Prostate gland (tissue), 2 donors: ENCODE measurements at regions not wholly inside any gene's neighbourhood (a gene's known extent, or its start where the extent isn't known, plus 50 kb on each side); places are given as distances from the start of the nearest gene placed in this dataset.

Experiments used
- DNase-seq: peaks from one replicate; pipeline ENCODE4 v3.0.0-alpha.2; 2019; ENCODE audit warnings: low spot score
- H3K27ac ChIP-seq, 2 donors: fragments of 200-600 bp; sonication (generic); 2 replicates each; pipeline ENCODE4 v1.5.1; 2017 to 2019
- H3K27me3 ChIP-seq: fragments of 200-600 bp; sonication (generic); replicated peaks from 2 replicates; pipeline ENCODE4 v1.5.1; 2019; ENCODE audit not compliant: insufficient read depth
- H3K36me3 ChIP-seq, 2 donors: fragments of 200-600 bp; sonication (generic); 1 replicate in 1 of 2; 2 replicates in 1 of 2; pipeline versions ENCODE4 v1.5.1 to v1.8.1; 2017 to 2019
- H3K4me1 ChIP-seq: fragments of 200-600 bp; sonication (generic); replicated peaks from 2 replicates; pipeline ENCODE4 v1.5.1; 2019
- H3K4me3 ChIP-seq, 2 donors: fragments of 200-600 bp; sonication (generic); 2 replicates each; pipeline ENCODE4 v1.5.1; 2017 to 2019
- H3K9me3 ChIP-seq: fragments of 200-600 bp; sonication (generic); 2 replicates; pipeline ENCODE4 v1.5.1; 2017
- CTCF ChIP-seq, 4 experiments: fragments of 200-600 bp in 2 of 4; fragments of 450-650 bp in 2 of 4; sonication (generic) in 2 of 4; IDR thresholded peaks; 1 replicate in 3 of 4; 2 replicates in 1 of 4; pipeline ENCODE4 v1.5.1; 2016 to 2019; ENCODE audit warnings: antibody characterized with exemption in 4 of 4, mild to moderate bottlenecking in 2 of 4, moderate library complexity in 2 of 4
- POLR2A ChIP-seq: fragments of 450-650 bp; IDR thresholded peaks from one replicate; pipeline ENCODE4 v1.6.1; 2016; ENCODE audit warnings: antibody characterized with exemption, mild to moderate bottlenecking
- POLR2AphosphoS5 ChIP-seq: sonication (generic); formaldehyde crosslinking; IDR thresholded peaks from one replicate; pipeline ENCODE4 v1.6.1; 2017; ENCODE audit warnings: antibody characterized with exemption
- WGBS: methylation state at CpG from one replicate; pipeline ENCODE4 v1.1.5; 2018; 5-methylcytosine and 5-hydroxymethylcytosine counted together
- intact Hi-C: fragments of 100-400 bp; cut with DNase I; formaldehyde crosslinking; loops from one replicate; pipeline ENCODE4 v1.14.2; 2022

GRCh38 chrX:46260499-46260898 is 284.7 kb downstream of the ZNF674 start:
- H3K4me1 ChIP-seq = no peaks in the 10 kb centered on the region
- H3K9me3 ChIP-seq = no peaks in the 10 kb centered on the region
- TF ChIP-seq POLR2AphosphoS5 (no peak), POLR2A (no peak), CTCF (IDR thresholded peaks at IDR 0.05) (no peak)

GRCh38 chrX:46258356-46258755 is 286.9 kb downstream of the ZNF674 start:
- no peak overlapping the region for H3K4me3 ChIP-seq
- H3K27me3 ChIP-seq = no peaks in the 10 kb centered on the region
- no peaks in the 10 kb centered on the region for H3K36me3 ChIP-seq
- TF ChIP-seq POLR2A (no peak), CTCF (IDR thresholded peaks at IDR 0.05) (no peak), POLR2AphosphoS5 (no peak)
- intact Hi-C loops = no loop called here
- WGBS = 43% methylated on average over 1 of the region's 1 CpG
- H3K9me3 ChIP-seq = no peaks in the 10 kb centered on the region
- H3K27ac ChIP-seq = no peak overlapping the region
- H3K4me1 ChIP-seq = no peaks in the 10 kb centered on the region
- DNase-seq = no peak

More at GRCh38 chrX:46260499-46260898, 284.7 kb downstream of the ZNF674 start:
- Histone ChIP-seq H3K27ac (no peak overlapping the region), H3K36me3 (no peaks in the 10 kb centered on the region), H3K4me3 (no peak overlapping the region), H3K27me3 (no peaks in the 10 kb centered on the region)
- intact Hi-C loops = no loop called here
- WGBS = 25% methylated on average over 1 of the region's 1 CpG
- no peak for DNase-seq

GRCh38 chrX:46257451-46257879 is 287.8 kb downstream of the ZNF674 start:
- H3K4me1 ChIP-seq = no peaks in the 10 kb centered on the region
- TF ChIP-seq POLR2AphosphoS5 = no peak
- TF ChIP-seq POLR2A = no peak
- no peak for TF ChIP-seq CTCF (IDR thresholded peaks at IDR 0.05)
- H3K27ac ChIP-seq = no peak overlapping the region
- no peak overlapping the region for H3K4me3 ChIP-seq
- 91% methylated on average over 5 of the region's 5 CpGs for WGBS
- no peak for DNase-seq
- H3K9me3 ChIP-seq = no peaks in the 10 kb centered on the region
- no peaks in the 10 kb centered on the region for H3K36me3 ChIP-seq
- intact Hi-C loops = no loop called here
- no peaks in the 10 kb centered on the region for H3K27me3 ChIP-seq

- Histone ChIP-seq H3K4me1 (no peaks in the 10 kb centered on the region), H3K4me3 (no peak overlapping the region), H3K27me3 (no peaks in the 10 kb centered on the region), H3K27ac (no peak overlapping the region), H3K9me3 (no peaks in the 10 kb centered on the region), H3K36me3 (no peaks in the 10 kb centered on the region)
- intact Hi-C loops = no loop called here
- DNase-seq = no peak
- TF ChIP-seq POLR2A = no peak
- TF ChIP-seq CTCF (IDR thresholded peaks at IDR 0.05) = no peak
- no peak for TF ChIP-seq POLR2AphosphoS5
- 100% methylated on average over 1 of the region's 1 CpG for WGBS
Measured at GRCh38 chrX:46256875-46257274, 288.3 kb downstream of the ZNF674 start.

- no peak for DNase-seq
- Histone ChIP-seq H3K4me3 (no peak overlapping the region), H3K36me3 (no peaks in the 10 kb centered on the region), H3K9me3 (no peaks in the 10 kb centered on the region), H3K4me1 (no peaks in the 10 kb centered on the region), H3K27me3 (no peaks in the 10 kb centered on the region), H3K27ac (no peak overlapping the region)
- 92% methylated on average over 1 of the region's 1 CpG for WGBS
- intact Hi-C loops = no loop called here
- no peak for TF ChIP-seq POLR2AphosphoS5
- TF ChIP-seq POLR2A = no peak
- TF ChIP-seq CTCF (IDR thresholded peaks at IDR 0.05) = no peak
Measured at GRCh38 chrX:46255046-46255445, 290.2 kb downstream of the ZNF674 start.
